ENCODE measurements at regions not wholly inside any gene's neighbourhood (a gene's known extent, or its start where the extent isn't known, plus 50 kb on each side); places are given as distances from the start of the nearest gene placed in this dataset.

DNA sequence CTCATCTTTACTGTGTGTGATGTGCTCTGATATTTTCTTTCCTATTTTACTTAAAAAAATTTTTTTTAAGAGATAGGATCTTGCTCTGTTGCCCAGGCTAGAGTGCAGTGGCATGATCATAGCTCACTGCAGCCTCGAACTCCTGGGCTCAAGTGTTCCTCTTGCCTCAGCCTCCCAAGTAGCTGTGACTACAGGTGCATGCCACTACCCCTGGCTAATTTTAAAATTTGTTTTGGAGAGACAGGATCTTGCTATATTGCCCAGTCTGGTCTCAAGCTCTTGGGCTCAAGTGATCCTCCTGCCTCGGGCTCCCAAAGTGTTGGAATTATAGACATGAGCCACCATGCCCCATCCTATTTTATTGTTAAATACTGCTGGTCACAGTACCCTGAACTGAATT, 67.4 kb downstream of the FOXD2 start:
- TF ChIP-seq EP300 (IDR thresholded peaks at IDR 0.05) (no peak), POLR2A (IDR thresholded peaks at IDR 0.05) (no peak), POLR2AphosphoS5 (IDR thresholded peaks at IDR 0.05) (no peak)
- TF ChIP-seq, protein P1, sequence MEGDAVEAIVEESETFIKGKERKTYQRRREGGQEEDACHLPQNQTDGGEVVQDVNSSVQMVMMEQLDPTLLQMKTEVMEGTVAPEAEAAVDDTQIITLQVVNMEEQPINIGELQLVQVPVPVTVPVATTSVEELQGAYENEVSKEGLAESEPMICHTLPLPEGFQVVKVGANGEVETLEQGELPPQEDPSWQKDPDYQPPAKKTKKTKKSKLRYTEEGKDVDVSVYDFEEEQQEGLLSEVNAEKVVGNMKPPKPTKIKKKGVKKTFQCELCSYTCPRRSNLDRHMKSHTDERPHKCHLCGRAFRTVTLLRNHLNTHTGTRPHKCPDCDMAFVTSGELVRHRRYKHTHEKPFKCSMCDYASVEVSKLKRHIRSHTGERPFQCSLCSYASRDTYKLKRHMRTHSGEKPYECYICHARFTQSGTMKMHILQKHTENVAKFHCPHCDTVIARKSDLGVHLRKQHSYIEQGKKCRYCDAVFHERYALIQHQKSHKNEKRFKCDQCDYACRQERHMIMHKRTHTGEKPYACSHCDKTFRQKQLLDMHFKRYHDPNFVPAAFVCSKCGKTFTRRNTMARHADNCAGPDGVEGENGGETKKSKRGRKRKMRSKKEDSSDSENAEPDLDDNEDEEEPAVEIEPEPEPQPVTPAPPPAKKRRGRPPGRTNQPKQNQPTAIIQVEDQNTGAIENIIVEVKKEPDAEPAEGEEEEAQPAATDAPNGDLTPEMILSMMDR (IDR thresholded peaks at IDR 0.05) = no peak
- DNase-seq (ENCODE audit: low spot score in 2 of 2) = no peak
- Histone ChIP-seq H3K4me3 (no peak overlapping the region), H3K36me3 (no peaks in the 10 kb centered on the region), H3K9me3 (no peaks in the 10 kb centered on the region), H3K4me1 (peaks cover 19% of the 10 kb centered on the region), H3K27ac (no peak overlapping the region), H3K27me3 (peaks cover 68% of the 10 kb centered on the region)
- whole genome bisulfite sequencing = 82% methylated on average over 2 of the region's 2 CpGs

DNA sequence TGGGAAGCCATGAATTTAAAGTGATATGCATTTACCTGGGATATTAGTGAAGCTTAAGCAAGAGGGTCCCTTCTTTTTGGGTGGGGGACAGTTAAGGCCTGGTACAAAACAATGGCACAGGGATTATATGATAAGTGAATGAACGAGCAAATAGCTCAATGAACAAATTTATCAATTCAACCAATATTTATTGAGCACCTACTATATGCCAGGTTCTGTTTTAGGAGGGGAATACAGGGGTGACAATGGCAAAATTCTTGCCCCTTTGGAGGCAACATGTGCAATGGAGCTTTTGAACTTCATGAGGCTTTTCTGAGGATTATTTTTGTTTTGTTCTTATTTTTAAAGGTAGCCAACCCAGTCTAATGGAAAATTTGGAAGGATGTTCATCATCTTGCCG, 68.2 kb downstream of the FOXD2 start:
- no peak overlapping the region for H3K27ac ChIP-seq
- DNase-seq (ENCODE audit: low spot score in 2 of 2) = no peak
- WGBS = 93% methylated on average over 2 of the region's 2 CpGs

DNA sequence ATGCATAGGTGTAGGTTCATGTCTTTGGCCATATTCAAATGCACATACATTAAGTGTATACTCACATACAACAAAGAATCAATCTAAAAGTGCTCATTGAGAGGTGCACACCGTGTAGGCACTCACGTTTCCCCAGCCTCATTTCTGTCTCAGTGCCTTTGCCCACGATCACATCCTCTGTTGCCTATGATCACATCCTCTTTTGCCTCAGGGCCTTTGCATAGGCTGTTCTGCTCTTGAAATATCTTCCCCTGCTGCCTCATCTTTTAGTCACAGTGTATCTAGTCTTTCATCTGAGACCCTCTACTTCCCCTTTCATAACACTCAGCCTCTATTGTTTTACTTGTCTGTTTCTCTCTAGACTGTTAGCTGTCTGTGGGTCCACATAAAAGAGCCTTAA, 69.3 kb downstream of the FOXD2 start:
- H3K27me3 ChIP-seq = peaks cover 63% of the 10 kb centered on the region
- 77% methylated on average over 3 of the region's 3 CpGs for WGBS
- DNase-seq (ENCODE audit: low spot score in 2 of 2) = no peak
- TF ChIP-seq, protein P1 (IDR thresholded peaks at IDR 0.05) = no peak
- TF ChIP-seq POLR2AphosphoS5 (IDR thresholded peaks at IDR 0.05) (no peak), EP300 (IDR thresholded peaks at IDR 0.05) (no peak)
- peaks cover 19% of the 10 kb centered on the region for H3K4me1 ChIP-seq
- no peaks in the 10 kb centered on the region for H3K9me3 ChIP-seq
- H3K27ac ChIP-seq = no peak overlapping the region
- no peaks in the 10 kb centered on the region for H3K36me3 ChIP-seq
- no peak overlapping the region for H3K4me3 ChIP-seq

More for the DNA sequence above, 68.2 kb downstream of the FOXD2 start:
- H3K36me3 ChIP-seq = no peaks in the 10 kb centered on the region
- H3K4me3 ChIP-seq = no peak overlapping the region
- peaks cover 19% of the 10 kb centered on the region for H3K4me1 ChIP-seq
- H3K27me3 ChIP-seq = peaks cover 66% of the 10 kb centered on the region
- no peak for TF ChIP-seq EP300 (IDR thresholded peaks at IDR 0.05)
- no peak for TF ChIP-seq POLR2AphosphoS5 (IDR thresholded peaks at IDR 0.05)
- no peak for TF ChIP-seq POLR2A (IDR thresholded peaks at IDR 0.05)
- TF ChIP-seq, protein P1 (IDR thresholded peaks at IDR 0.05) = no peak
- H3K9me3 ChIP-seq = no peaks in the 10 kb centered on the region

DNA sequence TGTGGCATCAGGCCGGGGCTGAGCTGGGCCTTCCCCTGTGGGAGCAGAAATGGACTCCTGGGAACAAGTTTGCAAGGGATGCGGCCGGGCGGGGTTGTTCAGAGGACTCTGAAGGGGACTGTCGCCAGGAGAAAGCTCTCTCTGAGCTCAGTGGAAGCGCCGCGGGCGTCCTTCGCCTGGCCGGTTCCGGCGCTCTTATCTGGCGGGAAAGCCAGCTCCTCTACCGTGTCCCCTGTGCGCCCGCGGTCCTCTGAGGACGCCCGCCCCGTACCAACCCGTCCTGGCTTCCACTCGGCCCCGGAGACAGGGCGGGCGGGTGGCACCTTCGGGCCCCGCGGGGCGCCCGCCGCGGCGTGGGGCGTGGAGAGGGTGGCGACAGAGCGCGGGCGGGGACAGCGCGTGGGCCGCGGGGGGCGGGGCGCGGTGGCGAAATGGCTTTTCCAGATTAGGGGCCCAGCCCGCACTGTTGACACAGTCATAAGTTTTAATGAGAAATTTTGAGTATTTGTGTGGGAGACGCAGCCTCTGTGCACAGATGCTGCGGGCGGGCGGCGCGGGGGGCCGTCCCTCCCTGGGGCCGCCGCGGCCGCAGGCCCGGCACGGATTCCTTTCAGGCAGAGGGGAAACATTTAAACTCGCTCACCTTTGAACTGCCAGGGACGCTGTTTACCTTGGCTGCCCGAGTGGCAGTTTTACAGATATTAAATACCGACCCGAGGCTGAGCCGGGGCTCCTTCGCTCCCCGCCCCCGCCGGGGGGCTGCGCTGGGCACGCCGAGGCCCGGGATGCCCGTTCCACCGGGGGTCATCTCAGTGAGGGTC, 70.2 kb downstream of the FOXD2 start:
- peak overlapping the region; percentile 50 for H3K27ac ChIP-seq
- no peak for DNase-seq (ENCODE audit: low spot score in 2 of 2)
- WGBS = 0% methylated on average over 3 of the region's 77 CpGs

More for the DNA sequence above, 70.2 kb downstream of the FOXD2 start:
- H3K4me3 ChIP-seq = peak overlapping the region; percentile 58
- no peaks in the 10 kb centered on the region for H3K36me3 ChIP-seq
- H3K4me1 ChIP-seq = peaks cover 19% of the 10 kb centered on the region
- no peaks in the 10 kb centered on the region for H3K9me3 ChIP-seq
- H3K27me3 ChIP-seq = peaks cover 67% of the 10 kb centered on the region
- TF ChIP-seq EP300 (IDR thresholded peaks at IDR 0.05) (no peak), POLR2AphosphoS5 (IDR thresholded peaks at IDR 0.05) (no peak), POLR2A (IDR thresholded peaks at IDR 0.05) (no peak)
- TF ChIP-seq, protein P1 (IDR thresholded peaks at IDR 0.05) = no peak

All from suprapubic skin (tissue), 4 donors.